H1 (cell line): ENCODE measurements at regions not wholly inside any gene's neighbourhood (a gene's known extent, or its start where the extent isn't known, plus 50 kb on each side); places are given as distances from the start of the nearest gene placed in this dataset.

ENCODE experiments used
- CHD2 ChIP-seq: IDR thresholded peaks from 2 replicates; pipeline ENCODE4 v1.6.1; 2012; ENCODE audit warnings: low read length, improper control_type of control experiment
- EGR1 ChIP-seq: IDR thresholded peaks from 2 replicates; pipeline ENCODE4 v1.6.1; 2011; ENCODE audit warnings: low read depth, low read length, borderline replicate concordance
- EZH2 ChIP-seq: fragments of 200-600 bp; sonication (generic); IDR thresholded peaks from 2 replicates; pipeline ENCODE4 v1.7.1; 2012; ENCODE audit warnings: low read depth, mild to moderate bottlenecking, moderate library complexity, low read length, inconsistent platforms; ENCODE audit not compliant: severe bottlenecking
- KDM5A ChIP-seq: fragments of 200-600 bp; IDR thresholded peaks from 2 replicates; pipeline ENCODE4 v1.7.1; 2012; ENCODE audit warnings: mild to moderate bottlenecking, low read length, inconsistent platforms, mixed read lengths
- POLR2AphosphoS5 ChIP-seq: IDR thresholded peaks from 2 replicates; pipeline ENCODE4 v1.6.1; 2011; ENCODE audit warnings: low read depth, low read length

GRCh38 chr15:62231856-62232255, 66.8 kb upstream of the C2CD4B start:
- no peak for TF ChIP-seq POLR2AphosphoS5
- no peak for TF ChIP-seq EZH2
- TF ChIP-seq CHD2 = no peak
- no peak for TF ChIP-seq EGR1
- TF ChIP-seq KDM5A = no peak
